HG02885 (cell line): ENCODE measurements at regions not wholly inside any gene's neighbourhood (a gene's known extent, or its start where the extent isn't known, plus 50 kb on each side); places are given as distances from the start of the nearest gene placed in this dataset.
"Not testable (repeated sequence)": the region's sequence is repeated elsewhere in the genome, so short reads cannot be mapped to it uniquely, and the experiment has no call there.

Experiments used
- ATAC-seq: cut with Tn5 transposase; IDR thresholded peaks from one replicate; pipeline ENCODE4 v1.9.1; 2021; ENCODE audit warnings: mild to moderate bottlenecking; ENCODE audit not compliant: unreplicated experiment, poor library complexity

DNA sequence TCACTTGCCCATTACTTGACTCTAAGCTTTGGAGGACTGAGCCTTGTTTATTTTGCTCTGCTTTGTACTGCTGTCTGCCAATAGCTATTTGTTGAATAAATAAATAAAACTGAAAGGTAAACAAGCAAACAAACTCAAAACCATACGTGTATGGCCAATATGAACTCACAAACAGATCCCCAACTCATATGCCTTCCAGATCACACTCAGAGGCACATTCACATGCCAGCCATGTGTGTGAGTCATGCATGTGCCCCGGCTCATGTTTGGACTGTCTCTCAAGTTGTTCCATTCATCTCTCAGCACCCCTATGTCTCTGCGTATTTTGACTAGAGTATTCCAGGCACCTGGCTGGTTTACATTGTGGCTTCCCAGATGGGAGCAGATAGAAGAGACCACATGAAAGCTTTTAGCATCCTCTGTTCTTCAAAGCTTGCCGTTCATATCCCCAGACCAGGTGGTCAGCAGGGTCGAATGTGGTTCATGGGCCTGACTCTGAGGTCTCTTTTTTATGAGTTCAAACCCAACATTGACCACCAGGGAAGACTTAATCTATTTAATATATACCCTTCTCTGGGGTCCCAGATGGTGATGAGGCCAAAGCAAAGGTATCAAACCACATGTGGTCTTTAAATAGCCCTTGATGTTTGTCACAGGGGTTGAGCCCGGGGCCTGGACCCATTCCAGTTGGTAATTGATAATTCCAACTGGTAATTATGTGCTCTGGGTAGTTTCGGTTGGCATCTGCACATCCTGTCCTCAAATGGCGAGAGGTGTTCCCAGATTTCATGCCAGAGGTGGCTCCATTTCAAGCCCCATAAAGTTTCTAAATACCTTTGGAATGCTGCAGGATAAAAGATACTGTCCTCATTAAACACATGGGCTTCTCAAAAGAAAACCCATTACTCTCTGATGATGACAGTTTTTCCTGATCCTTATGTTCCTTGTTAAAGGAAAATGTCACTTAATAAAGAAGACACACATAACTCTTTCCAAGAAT, 287.3 kb upstream of the MAF start:
- ATAC-seq: no peak

DNA sequence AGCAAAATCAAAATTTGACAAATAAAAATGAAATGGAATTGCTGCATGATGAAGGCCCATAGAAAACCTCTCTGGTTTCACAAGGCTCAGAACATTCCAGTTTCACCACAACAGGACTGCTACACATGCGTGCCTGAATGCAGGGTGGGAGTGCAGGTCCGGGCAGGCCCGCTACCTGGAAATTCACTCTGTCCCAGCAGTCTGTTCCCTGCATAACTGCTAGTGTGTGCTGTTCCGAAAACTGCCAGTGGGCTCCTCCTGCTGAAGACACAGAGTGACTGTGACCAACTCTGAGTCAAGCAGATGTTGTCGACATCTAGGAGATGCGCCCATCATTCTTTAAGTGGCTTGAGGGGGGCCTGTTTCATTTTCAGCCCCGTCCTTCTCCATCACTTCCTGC, 284.8 kb upstream of the MAF start:
- no peak for ATAC-seq

DNA sequence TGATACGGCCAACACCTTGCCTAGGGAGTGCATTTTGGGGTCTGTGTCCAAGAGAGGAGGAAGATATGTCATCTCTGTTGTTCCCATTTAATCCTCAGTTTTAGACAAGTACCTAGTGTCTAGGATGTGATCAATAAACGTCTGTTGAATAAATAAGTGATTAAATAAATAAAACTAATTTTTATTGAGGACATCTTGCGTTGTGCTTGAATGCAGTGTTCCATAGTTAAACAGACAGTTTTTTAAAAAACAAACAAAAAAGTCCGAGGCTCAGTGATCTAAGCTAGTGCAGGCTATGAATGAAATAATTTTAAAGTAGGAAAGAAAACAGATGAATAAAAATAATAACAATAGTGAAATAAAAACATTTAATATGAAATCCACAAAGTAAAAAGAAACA, 283.0 kb upstream of the MAF start:
- ATAC-seq: no peak

DNA sequence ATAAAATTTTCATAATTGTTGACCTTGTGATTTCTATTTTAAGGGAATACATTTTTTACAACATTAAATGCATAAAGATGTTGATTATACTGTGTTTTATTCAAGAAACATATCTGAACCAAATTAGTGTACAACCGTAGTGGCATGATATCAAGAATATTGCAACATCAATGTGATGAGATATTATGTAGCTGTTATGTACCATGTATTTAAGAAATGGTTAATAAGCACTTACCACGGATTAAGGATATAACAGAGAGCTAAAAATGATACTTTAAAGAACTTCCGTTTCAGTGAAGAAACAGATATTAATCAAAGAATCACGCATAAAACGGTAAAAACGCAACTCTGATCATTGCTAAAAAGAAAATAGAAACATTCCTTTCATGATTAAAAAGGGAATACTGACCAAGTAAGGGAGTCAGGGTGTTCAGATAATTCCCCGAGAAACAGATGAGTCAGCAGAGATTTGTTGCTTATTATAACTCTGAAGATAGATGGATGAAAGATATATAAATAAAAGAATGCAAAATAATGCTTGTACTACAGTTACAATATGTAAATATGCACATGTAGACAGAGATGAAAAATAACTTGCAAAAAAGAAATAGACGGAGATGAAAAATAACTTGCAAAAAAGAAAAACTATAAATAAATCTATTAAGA, 281.9 kb upstream of the MAF start:
- ATAC-seq: no peak

DNA sequence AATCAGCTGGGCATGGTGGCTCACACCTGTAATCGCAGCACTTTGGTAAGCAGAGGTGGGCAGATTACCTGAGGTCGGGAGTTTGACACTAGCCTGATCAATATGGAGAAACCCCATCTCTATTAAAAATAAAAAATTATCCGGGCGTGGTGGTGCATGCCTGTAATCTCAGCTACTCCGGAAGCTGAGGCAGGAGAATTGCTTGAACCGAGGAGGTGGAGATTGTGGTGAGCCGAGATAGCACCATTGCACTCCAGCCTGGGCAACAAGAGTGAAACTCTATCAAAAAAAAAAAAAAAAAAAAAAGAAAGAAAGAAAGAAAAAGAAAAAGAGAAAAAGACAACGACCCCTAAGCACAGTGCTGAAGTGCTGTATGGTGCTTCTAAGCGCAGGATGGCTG, 280.6 kb upstream of the MAF start:
- ATAC-seq: not testable (repeated sequence)

DNA sequence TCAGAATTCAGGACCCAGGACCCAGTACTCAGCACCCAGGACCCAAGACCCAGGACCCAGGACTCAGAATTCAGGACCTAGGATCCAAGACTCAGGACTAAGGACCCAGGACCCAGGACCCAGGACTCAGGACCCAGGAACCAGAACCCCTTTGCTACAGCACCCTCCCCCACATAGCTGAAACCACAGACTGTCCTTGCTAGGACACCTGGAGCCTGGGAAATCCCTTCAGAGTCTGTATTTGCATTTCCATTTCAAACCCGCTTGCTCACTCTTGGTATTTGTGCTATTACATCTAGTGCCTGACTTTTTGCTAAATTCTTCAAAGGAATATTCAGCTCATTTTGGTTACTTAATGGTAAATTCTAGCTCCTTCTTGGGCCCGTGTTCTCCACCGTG, 275.8 kb upstream of the MAF start:
- peak; percentile 78 for ATAC-seq

DNA sequence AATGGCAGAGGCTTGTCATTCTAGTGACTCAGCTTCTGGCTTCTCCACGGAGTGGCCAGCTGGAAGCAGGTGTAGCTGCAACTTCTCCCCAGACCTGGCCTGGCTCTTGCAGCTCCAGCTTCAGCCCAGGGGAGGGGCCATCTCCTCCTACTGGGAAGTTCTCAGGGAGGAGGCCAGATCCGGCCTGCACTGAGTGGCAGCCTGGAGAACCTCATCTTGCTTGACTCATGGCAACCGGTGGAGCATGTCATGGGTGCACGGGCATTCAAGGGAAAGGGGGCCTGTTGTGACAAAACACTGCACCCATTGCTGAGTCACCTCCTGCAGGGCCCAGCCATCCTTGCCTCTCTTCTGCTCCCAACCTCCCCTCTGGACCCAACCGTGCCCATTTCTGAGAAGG, 273.9 kb upstream of the MAF start:
- ATAC-seq: no peak

DNA sequence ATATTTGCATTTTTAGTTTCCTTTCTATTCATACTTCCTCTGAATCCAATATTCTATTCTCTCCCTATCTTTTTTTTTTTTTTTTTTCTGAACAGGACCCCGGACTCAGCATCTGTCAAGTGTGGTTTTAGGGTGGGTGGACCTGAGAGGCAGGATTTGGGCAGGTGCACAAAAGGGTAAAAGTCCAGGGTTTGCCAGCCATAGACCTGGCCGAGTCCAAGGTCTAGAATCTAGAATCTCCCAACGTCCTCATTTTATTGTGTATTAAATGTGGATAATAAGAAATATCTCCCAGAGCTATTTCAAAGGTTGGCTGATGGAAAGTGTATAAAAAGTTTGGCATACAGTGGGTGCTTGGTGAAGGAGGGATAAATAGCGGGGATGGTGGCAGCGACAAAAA, 273.3 kb upstream of the MAF start:
- no peak for ATAC-seq

DNA sequence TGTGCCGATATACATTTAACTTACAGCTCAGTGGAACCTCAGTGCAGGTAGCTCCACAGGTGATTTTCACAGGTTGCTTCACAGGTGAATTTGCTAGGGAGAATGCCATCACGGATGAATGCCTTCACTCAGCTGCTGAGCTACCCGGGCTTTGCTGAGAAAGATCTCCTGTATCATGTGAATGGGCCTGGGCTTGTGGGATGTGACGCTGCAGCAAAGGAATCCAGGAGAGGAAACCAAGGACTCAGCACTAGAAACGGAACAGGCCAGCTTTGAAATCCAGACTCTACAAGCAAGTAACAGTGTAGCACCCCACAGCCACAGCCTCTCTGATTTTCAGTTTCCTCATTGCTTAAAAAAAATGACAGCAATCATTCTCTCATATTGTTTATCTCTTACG, 271.4 kb upstream of the MAF start:
- ATAC-seq: no peak

DNA sequence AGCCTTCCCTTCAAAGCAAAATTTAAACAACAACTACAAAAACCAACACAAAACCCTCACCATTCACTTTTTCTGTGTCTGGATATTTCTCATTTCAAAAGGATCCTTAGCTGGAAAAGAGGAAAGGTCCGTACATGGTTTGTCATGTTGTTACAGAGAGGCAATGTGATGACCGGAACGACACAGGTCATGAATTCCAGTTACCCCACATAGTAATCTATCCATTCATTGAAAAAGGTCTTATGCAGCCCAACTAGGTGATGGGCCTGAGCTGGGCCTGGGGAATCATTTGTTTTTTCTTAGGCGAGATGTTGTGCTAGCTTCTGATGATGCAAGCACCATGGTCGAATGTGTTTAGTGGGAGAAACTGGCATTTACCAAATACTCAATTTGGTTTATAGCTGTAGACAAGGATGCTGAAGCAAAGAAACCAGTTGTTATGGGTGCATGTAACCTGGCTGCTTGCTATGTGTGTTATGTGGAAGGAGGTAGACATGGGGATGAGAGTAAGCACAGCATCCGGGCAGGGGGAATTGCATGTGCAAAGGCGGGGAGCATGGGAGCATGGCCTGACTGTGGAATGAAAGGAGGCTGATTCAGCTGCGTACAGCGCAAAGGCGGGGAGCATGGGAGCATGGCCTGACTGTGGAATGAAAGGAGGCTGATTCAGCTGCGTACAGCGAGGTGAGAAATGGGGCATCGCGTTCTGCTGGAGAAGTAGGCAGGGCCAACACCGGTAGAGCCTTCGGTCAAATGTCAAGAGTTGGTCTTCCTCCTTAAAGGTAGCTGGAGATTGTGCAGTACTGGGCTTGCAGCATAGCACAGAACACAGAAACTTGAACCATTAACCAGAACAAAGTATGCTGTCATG, 269.7 kb upstream of the MAF start:
- no peak for ATAC-seq

DNA sequence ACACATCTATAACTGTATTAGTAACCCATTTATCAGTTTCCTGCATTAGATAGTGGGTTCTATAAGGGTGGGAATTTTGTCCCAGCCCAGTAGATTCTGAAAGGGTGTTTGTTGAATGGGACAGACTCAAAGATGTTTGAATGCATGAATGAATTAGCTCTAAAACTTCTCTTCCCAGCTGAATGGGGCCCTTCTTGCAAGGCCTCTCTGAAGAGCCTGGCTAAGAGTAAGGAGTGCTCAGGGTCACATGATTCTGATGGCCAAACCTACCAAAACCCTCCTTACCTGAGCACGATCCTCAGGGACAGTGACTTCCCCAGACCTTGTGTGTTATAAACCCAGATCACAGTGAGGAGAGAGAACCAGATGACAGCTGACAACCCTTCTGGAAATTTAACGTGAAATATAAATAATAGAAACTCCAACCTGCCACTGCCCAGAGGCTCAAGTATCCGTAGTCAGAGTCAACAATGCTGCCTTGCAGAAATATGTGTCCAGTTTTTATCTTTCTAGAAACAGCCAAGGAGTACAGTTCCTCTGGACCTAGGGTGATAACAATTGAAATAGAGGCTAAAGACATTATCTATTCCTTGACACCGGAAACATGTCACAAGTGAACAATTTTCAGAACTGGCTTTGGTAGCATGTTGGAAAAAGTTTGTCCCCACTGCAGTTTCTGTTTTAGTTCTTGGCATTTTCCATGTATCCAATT, 268.9 kb upstream of the MAF start:
- no peak for ATAC-seq

DNA sequence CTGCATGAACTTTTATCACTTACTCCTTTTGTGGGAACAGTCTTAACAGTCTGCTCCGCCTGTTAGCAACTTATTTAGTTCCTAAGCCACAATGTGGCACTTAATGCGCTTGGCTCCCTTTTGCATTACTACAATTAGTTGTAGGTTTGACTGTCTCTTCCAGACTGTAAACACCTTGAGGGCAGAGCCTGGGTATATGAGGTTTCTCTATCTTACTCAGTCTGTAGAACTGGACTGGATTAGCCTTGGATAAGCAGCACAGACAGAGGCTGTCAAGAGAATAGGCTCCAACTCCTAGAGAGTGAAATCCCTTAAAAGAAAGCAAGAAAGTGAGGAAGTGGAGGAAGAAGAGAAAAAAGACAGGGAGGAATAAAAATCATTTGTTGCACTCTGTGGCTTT, 268.3 kb upstream of the MAF start:
- no peak for ATAC-seq

DNA sequence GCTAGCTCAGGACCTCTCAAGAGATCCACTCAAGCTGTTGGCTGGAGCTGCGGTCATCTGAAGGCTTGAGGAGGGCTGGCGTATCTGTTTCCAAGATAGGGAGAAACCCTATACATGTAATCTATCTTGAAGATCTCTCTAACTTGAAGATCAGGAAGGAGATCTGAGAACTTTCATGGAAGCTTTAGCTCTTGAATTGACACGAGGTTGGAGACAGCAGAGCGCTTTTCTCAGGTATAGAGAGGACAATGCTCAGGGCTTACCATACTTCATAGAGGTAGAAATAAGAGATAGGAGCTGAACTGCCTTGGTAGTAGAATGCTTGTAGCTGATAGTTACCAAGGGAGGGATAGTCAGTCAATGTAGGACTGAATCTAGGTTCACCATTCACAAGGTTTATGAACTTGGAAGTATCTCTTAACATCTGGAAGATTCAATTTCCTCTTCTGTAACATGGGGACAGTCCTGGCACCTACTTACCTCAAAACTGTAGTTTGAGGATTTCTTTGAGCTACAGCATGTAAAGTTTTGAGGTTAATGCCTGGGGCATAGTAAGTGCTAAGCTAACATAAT, 267.0 kb upstream of the MAF start:
- ATAC-seq: no peak

DNA sequence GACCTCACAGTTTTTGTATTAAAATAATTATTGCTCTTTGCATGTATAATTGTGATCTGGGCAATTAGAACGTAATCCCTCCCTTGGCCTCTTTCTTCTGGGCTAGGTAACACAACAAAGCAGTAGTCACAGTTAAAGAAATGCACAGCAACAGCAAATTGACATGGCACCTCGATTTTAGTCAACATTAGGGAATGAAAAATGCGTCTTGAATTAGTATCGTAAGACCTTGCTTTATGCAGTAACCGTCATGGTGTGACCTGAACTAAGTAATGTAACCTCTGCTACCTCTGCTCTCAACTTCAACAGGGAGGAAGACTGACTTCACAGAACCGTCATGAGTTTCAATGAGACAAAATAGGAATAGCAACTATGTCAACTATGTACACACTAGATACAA, 265.4 kb upstream of the MAF start:
- ATAC-seq: no peak

DNA sequence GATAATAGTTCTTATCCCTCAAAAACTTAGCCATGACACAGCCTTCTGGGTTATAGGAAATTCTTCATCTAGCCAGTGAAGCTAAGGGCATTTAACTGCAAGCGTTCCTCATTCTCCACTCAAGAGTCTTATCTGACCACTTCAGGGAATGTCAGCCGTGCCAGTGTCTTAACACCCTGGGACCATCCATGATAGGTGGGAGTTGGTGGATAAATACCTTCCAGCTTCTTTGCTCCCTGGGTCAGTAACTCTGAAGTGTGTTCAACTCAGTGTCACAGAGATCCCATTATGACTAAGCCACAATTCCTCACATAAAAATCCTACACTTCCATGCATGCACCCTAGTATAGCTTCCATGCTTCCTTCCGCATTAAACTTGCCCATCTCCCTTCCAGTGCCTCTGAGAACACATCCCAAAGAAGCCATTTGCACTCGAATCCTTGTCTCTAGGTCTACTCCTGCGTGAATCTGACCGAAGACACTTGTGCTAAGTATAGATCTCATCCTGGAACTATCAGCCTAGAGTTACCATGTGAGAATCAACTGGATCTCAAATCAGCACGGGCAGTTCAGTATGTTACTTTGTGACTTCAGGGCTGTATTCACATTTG, 264.3 kb upstream of the MAF start:
- no peak for ATAC-seq

DNA sequence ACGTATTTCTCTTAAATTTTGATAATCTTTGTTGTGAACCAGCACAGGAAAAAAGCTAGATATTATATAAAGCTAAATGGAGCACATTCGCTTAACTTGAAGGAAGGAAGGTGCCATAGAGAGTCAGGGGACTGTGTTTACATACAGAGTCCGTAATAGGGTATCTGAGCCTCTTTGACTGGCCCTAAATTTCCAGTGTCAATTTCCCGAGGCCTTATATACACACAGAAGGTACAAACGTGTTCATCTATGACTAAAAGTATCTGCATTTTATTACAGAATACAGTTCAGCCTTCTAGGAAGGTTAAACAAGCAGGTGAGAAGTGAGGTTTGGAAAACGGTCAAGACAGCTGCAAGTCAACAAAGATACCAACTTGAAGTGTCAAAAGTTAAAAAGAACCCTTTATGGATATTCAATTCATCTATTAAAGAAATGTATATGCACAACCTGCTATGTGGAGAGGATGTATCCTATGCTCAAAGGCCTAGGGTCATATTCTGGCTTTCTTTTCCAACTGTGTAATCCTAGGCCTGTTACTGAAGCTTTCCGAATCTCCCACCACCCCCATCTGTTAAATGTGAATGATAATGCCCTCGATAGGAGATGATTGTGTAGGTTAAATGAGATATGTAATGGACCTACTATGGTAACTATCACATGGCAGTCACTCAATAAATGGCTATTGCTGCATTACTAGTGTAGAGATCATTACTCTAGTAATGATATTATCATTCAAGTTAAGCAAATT, 263.7 kb upstream of the MAF start:
- no peak for ATAC-seq

DNA sequence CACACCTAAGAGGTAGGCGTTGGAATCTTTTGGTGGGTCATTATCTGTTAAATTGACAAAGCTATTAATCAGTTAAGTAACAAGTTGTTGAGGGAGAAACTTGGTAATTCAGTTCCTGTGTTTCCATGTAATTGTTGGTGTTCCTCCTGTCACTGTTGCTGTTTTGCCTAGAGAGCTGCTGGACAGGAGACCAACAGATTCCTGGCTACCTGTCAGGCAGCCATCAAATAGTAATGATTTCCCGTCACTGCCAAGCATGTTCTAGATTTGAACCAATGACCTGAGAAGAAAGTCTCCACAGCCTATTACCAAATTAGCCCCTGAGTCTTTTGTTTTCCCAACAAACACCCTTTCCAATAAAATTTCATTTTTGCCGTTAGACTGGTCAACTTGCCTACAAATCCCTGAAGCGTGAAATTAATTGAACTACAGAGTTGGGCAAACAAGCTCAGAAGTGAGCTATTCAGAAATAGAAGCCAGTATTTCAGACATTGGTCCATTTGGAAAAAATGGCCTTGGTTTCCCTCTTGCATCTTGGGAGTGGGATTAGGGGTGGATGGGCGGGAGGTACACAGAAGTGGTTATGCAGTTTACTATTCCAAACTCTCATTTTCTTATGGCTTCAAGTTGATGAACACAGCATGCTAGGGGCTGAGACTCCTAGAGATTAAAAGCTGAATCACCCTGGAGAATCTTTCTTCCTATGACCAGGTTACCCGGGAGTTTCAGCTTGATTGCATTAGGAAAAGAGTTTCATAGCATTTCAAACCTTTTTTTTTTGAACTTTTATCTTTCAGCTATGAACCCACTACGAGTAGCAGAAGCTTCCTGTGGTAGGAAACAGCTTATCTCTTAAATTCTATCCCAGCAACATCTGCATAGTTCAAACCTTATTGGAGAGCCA, 262.8 kb upstream of the MAF start:
- ATAC-seq: no peak

DNA sequence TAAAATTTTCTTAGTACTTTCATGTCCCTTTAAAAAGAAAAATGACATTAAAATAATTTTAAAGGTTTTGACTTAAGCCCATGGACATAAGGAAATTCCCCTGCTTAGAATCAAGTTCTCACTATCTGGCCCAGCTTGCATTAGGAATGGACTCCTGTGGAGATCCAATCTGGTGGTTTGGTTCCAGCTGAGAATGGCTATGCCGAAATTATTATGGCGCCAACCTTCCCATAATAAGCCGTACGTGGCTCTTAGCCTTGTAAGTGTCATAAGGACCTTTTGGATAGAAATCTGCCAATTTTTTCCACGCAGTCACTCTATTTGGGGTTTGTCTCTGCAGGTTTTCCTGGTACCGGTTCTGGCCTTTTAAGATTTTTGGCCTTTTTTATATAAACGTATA, 262.1 kb upstream of the MAF start:
- no peak for ATAC-seq
